T follicular helper cell (primary cell): ENCODE measurements at regions not wholly inside any gene's neighbourhood (a gene's known extent, or its start where the extent isn't known, plus 50 kb on each side); places are given as distances from the start of the nearest gene placed in this dataset.
A peak's percentile ranks its signal among the peaks of the same experiment; 100 is the strongest.
"Not testable (repeated sequence)": the region's sequence is repeated elsewhere in the genome, so short reads cannot be mapped to it uniquely, and the experiment has no call there.

ENCODE experiments used
- DNase-seq: peaks from one replicate; pipeline ENCODE4 v3.0.0-alpha.2; 2020; ENCODE audit warnings: low read depth

DNA sequence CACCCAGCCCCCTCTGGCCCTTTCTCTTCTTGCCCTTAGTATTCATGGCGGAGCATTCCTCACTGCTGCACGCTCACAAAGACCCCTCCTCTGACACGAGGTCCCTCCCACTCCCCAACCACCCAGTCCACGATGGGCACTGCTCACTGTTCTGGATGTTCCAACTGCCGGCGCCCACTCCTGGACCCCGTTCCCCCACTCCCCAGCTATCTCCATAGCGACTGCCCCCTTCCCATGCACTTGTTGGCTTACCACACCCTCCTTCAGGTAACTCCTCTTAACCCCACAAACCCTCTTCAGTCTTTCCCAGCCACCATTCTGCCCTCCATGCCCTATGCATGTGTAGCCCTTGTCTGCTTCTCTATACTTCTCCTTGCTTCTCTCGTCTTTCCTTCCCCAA lies 961.5 kb upstream of the DEFB115 start:
- not testable (repeated sequence) for DNase-seq

DNA sequence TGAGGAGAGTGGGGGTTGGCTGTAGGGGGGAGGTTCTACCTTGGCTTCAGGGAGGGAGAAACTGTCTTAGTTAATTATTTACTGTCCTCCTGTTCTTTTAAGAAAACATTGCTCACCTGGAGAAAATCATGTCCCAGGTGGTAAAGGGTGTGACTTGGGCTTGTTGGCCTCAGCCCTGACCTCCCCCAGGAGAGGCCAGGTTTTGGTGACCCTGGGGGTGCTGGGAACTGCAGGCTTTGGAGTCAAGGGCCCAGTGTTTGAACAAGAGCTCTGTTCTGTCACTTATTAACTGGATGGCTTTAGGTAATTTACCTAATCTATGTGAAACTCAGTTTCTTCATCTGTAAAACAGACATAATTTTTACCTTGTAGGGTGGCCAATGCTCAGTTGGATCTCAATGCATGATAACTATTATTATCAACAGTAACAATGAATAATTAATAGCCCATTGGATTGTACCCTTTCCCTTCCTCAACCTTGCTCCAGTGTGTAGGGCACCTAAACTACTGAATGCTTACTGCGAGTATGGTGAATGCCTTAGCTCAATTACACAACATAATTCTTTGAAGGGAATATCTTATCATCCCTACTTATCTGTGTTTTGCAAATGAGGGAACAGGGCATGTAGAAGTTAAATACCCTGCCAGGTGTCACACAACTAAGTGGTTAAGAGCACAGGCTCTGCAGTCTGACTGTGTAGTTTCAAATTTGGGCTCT lies 959.4 kb upstream of the DEFB115 start:
- DNase-seq = not testable (repeated sequence)

DNA sequence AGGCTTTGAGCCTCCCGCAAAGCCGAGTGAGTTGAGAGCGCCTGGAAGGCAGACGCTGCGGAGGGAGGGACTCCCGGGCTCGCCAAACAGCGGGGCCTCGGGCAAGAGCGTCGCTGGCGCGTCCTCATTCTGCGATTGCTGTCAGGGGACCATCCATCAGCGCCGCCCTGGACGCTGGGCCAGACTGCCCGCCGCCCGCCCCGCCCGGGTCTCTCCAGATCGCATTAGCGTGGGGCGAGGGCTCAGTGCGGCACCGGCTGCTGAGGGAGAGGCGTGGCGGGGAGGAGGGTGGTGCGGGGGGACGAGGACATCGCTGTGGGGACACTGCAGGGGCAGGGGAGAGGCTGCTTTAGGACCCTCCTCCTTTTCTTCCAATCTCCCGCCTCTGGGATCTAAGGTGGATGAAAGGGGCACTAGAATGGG lies 957.2 kb upstream of the DEFB115 start:
- DNase-seq = not testable (repeated sequence)

DNA sequence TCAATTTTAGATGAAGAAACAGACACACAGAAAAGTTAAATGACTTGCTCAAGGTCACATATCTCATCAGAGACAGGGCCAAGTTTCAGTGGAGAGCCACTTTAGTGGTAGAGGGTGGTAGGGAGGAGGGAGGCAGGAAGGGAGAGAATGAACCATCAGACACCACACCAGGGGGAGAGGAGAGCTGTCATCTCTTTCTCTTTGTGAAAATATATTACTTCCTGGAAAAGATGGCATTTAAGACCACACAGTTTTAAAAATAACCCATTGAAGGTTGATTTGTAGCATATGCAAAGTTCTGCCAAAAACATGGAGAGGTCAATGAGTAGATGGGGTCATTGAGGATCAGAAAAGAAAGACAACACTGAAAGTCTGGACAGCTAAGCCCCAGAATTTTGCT lies 954.7 kb upstream of the DEFB115 start:
- not testable (repeated sequence) for DNase-seq

DNA sequence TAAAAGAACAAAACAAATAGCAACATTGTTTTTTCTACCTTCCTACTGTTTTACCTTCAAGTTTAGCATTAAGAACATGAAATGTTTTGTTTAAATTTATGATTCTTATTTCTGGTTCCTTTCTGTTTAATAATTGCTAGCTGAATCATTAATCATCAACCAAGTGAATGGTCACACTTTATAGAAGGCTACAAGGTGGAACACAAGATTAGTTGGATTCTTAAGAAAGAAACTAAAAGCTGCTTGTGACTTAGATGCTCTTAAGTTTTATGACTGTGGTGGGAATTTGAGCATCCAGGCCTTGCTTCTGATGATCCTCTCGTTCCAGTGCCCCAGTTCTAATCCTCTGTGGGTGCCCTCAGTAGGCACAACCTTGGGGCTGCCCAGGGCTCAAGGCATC lies 947.5 kb upstream of the DEFB115 start:
- DNase-seq = not testable (repeated sequence)

DNA sequence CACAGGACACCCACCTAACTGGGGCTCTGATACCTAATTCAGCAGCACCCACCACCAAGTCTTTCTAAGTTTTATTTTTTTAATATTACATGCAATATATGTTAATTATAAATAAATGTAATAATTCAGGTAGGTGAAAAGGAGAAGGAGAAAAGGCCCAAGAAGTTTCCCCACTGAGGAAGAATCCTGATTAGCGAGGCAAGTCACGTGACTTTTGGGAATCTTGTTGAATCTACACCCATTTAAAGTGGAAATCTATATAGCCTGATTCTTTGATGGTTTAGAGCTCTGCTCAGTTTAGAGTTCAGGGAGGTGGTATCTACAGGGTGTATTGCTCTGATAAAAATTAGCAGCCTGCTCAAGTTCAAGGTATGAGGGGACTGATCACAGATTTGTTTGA lies 947.1 kb upstream of the DEFB115 start:
- DNase-seq = not testable (repeated sequence)

DNA sequence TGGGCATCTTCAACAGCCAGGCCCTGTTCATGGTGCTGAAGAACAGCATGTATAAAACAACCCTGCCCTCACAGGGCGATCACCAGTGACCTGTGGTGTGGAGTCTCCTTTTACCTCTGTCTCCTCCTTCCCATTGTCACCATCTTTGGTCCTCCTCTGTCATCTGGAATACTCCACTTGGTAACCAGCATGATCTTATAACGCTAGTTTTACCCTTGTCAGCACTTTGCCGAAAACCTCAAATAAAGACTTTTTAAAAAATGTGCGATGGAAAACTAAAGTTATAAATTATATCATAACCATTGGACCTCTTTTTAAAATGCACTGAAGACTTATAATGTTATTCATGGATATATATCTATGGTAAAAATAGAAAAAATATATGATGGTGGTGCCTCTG lies 945.2 kb upstream of the DEFB115 start:
- DNase-seq = not testable (repeated sequence)

DNA sequence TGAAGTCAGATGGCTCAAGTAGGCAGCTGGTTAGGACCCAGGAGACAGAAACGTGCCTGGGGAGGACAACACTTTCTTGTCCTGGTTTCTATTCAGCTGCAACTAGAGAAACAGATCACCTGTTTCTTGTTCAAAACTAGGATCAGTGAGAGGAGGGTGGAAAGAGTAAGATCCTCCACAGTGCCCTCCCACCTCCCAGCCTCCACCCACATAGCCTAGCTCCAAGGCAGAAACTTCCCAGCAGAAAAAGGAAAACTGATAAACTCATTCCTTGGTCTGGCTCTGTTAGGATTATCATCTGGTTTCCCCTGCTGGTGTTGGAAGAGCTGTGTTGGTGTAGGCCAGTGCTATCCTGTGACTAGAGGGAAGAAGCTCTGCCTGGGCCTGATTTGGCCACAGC lies 943.8 kb upstream of the DEFB115 start:
- DNase-seq = not testable (repeated sequence)

DNA sequence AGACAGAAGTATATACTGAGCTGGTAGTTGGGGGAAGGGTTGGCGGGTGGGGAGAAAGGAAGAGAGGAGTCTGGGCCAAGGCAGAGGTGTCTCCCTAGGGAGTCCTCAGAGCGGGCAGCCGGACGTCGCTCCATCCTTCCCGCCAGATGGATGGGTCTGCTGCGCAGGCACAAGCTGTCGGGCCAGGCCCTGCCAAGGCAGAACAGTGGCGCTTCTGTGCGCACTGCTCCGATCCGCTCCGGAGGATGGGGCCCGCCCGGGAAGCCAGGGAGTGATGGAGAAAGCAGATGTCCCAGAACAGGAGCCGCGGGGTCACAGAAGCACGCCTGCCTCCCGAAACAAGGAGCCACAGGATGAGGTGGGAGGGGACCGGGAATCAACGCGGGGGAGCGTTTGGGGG lies 941.4 kb upstream of the DEFB115 start:
- DNase-seq = not testable (repeated sequence)

DNA sequence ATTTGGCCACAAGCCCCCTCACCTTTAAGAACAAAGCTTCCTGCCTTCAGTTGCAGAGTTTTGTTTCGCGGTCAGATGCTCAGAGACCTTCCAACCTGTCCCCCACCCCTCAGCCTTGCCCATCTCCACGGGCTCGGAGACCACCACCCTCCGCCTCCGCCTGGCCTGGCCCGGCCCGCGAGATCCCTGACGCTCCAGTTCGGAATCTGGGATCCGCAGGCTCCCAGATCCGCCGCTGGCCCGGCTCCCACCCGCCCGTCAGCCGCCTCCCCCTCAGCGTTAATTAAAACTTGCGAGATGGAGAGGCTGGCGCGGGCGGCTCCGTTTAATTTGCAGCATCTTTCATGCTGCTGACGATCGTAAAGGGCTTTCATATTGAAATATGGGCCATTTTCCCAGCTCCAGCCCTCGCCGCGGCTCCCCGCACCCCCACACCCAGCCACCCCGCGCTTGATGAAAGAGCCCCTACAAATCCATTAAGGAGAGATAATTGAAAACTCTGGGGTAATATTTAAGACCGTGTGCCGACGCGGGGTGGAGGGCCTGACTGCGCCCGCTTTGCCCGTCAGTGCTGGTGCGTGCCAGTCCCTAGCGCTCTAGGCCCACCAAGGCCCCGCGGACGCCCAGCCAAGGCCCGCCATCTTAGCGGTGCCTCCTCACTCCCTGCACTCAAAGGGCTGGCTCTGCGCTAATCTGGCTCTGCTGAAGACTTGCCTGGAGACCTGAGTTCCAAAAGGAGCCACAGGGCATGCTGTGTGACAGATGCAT lies 940.7 kb upstream of the DEFB115 start:
- not testable (repeated sequence) for DNase-seq

DNA sequence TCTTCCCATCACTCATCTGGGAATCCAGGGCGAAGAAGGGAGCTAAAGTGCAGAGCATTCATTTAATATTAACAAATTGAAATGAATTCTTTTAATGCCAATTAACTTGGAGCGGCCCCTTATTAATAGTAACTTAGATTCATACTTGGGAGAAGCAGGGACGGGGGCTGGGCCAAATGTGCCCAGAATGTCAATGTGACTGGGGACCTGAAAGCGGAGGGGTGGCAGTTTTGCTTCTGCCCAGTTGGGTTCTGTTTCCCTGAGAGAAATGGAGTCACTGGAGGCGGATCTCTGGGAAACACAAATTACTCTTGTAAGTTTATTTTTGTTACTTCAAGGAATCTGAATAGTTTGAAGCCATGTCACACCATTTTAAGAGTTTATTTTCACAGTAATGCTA lies 923.7 kb upstream of the DEFB115 start:
- DNase-seq = not testable (repeated sequence)

DNA sequence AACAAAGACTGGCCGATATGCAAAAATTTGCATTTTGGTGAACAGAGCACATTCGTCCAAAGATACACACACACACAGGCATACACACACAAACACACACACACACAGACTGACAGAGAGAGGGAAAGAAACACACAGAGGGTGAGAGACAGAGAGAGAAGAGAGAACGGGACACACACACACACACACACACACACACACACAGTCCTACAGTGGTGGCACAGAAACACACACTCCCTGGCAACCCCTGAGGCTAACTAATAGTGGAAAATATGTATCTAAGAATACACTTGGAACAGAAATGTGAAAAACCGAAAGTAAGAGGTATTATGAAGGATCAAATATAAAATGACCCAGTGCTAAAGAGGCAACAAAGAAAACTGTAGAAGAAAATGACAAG lies 919.9 kb upstream of the DEFB115 start:
- DNase-seq = not testable (repeated sequence)

DNA sequence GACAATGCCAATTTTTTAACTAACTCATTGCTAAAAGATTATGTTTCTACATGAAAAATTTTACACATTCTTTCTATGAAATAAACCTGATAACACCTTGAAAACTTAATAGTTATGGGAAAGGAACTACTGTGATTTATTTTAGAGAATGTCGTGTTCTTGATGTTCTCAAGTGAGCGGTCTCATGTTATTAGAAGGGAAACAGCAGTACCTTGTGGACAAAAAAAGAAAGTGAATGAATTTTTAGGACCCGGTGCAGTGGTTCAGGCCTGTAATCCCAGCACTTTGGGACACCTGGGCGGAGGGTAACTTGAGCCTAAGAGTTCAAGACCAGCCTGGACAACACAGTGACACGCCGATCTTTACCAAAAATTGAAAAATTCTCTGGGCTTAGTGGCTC lies 908.5 kb upstream of the DEFB115 start:
- not testable (repeated sequence) for DNase-seq

DNA sequence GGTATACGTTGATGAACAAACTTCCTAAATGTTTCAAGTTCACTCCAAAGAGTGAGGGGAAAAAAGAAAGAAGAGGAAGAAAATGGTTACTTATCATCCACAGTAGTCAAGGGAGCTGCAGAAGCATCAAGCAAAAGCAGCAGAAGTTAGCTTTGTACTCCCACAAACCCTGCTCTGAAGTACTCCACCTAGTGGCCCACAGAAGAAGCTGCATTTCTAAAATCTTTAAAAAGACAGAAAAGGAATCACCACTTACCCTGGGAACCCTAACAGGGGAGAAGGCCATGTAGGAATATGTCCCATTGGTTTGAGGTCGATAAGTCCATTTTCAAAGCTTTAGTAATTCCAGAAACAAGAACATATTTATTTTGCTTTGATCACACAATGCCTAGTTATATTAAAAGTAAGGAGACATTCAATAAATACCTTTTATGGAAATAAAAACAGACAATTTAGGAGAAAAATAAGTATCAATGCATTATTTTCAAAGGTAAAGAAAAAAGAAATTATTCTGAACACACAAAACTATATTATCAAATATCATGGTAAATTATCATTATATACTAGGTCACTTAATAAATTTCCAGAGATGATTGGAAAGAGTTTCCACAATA lies 900.5 kb upstream of the DEFB115 start:
- DNase-seq = not testable (repeated sequence)

DNA sequence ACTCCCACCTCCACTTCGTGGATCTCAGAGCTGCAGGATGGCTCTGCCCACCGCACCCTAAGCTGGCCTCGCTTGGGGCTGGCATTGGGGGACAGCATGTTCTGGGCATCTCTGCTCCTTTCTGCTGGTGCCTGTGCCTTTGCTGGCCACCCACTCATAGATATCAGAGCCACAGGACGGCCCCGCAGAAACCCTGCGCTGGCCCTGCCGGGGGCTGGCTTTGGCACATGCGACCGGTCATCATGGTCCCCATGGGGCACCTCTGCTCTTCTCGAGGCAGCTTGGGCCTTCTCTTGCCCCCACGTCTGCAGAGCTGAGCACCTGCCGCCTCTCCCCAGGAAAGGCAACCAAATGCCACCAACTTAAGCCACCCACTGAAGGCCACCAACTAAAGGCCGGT lies 895.7 kb upstream of the DEFB115 start:
- not testable (repeated sequence) for DNase-seq

DNA sequence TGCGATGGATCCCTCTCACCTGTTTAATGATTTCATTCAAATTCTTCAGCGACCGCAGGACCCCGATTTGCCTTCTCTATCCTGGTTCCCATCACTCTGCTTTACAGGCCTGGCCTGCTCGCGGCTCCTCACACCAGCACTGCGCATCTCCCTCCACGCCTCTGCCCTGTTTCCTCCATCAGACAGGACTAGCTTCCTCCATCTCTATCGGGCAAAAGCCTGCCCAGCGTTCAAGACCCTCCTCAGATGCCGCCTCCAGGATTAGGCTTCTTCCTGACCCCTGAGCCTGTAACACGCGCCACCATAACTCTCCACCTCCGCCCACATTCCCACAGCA lies 881.1 kb upstream of the DEFB115 start:
- not testable (repeated sequence) for DNase-seq

DNA sequence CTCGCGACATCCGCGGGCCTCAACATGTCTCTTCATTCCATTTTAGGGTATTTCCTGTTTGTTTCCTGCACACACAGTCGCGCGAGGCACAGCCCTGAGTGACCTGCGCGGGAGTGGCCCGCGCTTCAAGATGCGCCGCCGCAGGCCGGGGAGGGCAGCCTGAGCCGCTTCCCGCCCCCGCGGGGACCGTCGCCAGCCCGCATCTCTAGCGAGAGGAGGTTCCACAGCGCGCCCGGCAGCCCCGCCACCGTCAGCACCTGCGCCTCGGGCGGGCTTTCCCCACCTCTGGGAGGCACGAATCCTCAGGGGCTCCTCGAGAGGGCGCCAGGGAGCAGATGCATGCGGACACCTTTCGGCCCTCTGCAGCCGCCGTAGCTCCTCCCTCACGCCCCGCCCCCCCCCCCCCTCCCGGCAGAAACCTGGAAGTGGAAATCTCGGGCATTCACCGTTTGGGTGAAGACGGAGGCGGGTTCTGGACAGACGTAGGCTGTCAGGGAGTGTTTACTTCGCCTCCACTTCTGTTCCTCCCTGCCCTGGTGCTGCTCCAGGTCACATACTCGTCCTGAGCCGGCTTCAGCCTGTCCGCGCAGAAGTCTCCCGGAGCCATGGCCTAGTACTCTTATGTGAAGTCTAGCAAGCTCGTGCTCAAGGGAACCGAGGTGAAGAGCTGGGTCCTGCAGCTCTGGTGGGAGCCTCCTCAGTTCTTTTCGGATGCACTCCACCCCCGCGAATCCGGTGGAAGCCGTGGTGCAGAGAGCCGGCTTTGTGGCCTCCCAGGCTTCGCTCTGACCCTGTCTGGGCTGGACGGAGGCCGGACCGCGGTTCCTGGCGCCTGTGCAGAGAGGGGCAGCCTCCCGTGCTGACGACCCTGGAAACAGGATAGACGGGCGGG lies 880.5 kb upstream of the DEFB115 start:
- peak; percentile 77 for DNase-seq

DNA sequence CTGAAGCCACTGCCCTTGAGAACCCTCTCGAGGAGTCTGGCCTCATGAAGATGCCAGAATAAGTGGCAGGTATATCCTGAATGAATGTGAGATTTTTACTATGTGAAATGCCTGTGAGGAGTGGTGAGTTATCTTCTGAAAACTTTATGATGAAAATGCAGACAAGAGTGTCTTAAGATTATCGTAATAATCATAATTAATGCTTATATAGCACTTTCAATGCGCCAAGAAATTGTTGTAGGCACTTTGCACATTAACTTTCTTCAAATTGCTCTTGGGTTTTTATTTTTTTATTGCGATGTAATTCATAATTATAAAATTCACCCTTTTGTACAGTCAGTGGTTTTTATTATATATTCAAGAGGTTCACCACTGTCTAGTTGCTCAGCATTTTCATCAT lies 879.1 kb upstream of the DEFB115 start:
- DNase-seq = not testable (repeated sequence)

DNA sequence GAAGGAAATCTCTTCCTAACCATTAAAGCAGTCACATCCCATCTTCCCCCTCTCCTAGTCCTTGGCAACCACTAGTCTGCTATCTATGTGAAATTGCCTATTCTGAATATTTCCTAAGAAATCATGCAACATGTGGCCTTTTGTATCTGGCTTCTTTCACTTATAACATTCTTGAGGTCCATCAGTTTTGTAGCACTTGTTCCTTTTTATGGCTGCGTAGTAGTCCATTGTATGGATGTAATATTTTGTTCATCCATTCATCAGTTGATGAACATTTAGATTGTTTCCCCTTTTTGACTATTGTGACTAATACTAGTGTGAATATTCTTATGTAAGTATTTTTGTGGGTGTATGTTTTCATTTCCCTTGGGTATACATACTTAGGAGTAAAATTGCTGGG lies 878.7 kb upstream of the DEFB115 start:
- DNase-seq = not testable (repeated sequence)

DNA sequence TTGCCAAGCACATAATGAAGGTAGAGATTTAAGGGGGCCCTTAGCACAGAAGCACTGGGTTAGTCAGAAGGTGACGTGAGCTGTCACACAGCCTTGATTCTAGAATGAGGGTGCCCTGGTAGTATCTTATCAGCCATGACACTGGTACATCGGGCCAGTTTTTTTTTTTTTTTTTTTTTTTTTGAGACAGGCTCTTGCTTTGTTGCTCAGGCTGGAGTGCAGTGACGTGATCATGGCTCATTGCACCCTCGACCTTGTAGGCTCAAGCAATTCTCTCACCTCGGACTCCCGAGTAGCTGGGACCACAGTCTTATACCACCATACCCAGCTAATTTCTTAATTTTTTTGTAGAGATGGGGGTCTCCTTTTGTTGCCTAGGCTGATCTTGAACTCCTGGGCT lies 872.6 kb upstream of the DEFB115 start:
- DNase-seq = not testable (repeated sequence)

DNA sequence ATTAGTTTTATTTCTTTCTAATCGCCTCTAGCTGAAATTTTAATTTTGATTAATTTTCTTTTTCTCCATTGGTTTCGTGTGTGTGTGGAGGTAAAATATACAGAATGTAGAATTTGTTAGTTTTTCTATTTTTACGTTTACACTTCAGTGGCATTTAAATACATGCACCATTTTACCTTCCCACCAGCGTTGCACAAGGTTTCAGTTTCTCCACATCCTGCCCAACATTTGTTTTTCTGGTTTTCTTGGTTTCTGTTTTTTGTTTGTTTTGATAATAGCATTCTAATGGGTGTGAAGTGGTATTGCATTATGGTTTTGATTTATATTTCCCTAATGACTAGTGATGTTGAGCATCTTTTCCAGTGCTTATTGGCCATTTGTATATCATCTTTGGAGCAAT lies 871.4 kb upstream of the DEFB115 start:
- not testable (repeated sequence) for DNase-seq

DNA sequence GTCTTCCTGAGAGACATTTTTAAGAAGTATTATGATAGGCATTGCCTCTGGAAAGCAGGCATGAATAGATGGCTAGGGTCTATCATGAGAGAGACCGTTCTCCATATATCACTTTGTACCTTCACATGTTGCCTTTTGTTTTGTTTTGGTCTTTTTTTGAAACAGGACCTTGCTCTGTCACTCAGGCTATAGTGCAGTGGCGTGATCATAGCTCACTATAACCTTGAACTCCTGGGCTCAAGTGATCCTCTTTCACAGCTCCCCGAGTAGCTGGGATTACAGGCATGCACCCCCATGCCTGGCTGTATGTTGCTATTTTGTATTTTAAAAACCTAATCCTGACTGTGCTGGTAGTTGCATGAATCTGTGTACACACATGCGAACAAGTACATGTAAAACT lies 869.6 kb upstream of the DEFB115 start:
- DNase-seq = not testable (repeated sequence)
